RWPE2 (cell line): ENCODE measurements at regions not wholly inside any gene's neighbourhood (a gene's known extent, or its start where the extent isn't known, plus 50 kb on each side); places are given as distances from the start of the nearest gene placed in this dataset.
"Not testable (repeated sequence)": the region's sequence is repeated elsewhere in the genome, so short reads cannot be mapped to it uniquely, and the experiment has no call there.

Source experiments
- ATAC-seq: fragments of 200-7000 bp; cut with Tn5 transposase; 3 replicates; pipeline ENCODE4 v1.9.1; 2021; ENCODE audit warnings: low read depth
- DNase-seq: peaks from one replicate; pipeline ENCODE4 v3.0.0-alpha.2; 2020; ENCODE audit warnings: low spot score
- H3K27ac ChIP-seq: fragments of 450-650 bp; 2 replicates; pipeline ENCODE4 v1.5.1; 2017; ENCODE audit warnings: mild to moderate bottlenecking; ENCODE audit not compliant: poor library complexity, severe bottlenecking
- H3K27me3 ChIP-seq: fragments of 250-450 bp; sonication (Bioruptor Pico); 2 replicates; pipeline ENCODE4 v1.5.1; 2021; ENCODE audit warnings: mild to moderate bottlenecking, moderate library complexity; ENCODE audit not compliant: insufficient read depth, poor library complexity, severe bottlenecking
- H3K36me3 ChIP-seq: fragments of 250-450 bp; sonication (Bioruptor Pico); 2 replicates; pipeline ENCODE4 v1.5.1; 2020; ENCODE audit warnings: low read depth, mild to moderate bottlenecking, moderate library complexity
- H3K4me1 ChIP-seq: fragments of 250-450 bp; sonication (Bioruptor Pico); 2 replicates; pipeline ENCODE4 v1.5.1; 2021; ENCODE audit warnings: mild to moderate bottlenecking, moderate library complexity; ENCODE audit not compliant: insufficient read depth, poor library complexity, severe bottlenecking
- H3K4me3 ChIP-seq: fragments of 250-450 bp; sonication (Bioruptor Pico); 2 replicates; pipeline ENCODE4 v1.5.1; 2021; ENCODE audit warnings: mild to moderate bottlenecking, moderate library complexity; ENCODE audit not compliant: severe bottlenecking
- H3K9me3 ChIP-seq: fragments of 250-450 bp; sonication (Bioruptor Pico); 2 replicates; pipeline ENCODE4 v1.5.1; 2021; ENCODE audit warnings: mild to moderate bottlenecking, moderate library complexity; ENCODE audit not compliant: severe bottlenecking
- CTCF ChIP-seq: fragments of 450-650 bp; IDR thresholded peaks from one replicate; pipeline ENCODE4 v1.5.1; 2017; ENCODE audit warnings: mild to moderate bottlenecking, moderate library complexity; ENCODE audit not compliant: poor library complexity, severe bottlenecking

- no peak for TF ChIP-seq CTCF
- Histone ChIP-seq H3K4me1 (no peaks in the 10 kb centered on the region), H3K4me3 (no peak overlapping the region), H3K27ac (no peak overlapping the region), H3K9me3 (no peaks in the 10 kb centered on the region), H3K27me3 (no peaks in the 10 kb centered on the region), H3K36me3 (no peaks in the 10 kb centered on the region)
- no peak for DNase-seq
- no peak for ATAC-seq
Measured at GRCh38 chrX:130467936-130468335, 66.1 kb downstream of the RBMX2 start.

GRCh38 chrX:130468395-130468923 is 66.7 kb downstream of the RBMX2 start:
- Histone ChIP-seq H3K36me3 (no peaks in the 10 kb centered on the region), H3K4me1 (no peaks in the 10 kb centered on the region), H3K27me3 (no peaks in the 10 kb centered on the region), H3K4me3 (no peak overlapping the region), H3K27ac (no peak overlapping the region), H3K9me3 (no peaks in the 10 kb centered on the region)
- no peak for DNase-seq
- ATAC-seq = no peak
- no peak for TF ChIP-seq CTCF

- H3K4me3 ChIP-seq = no peak overlapping the region
- H3K36me3 ChIP-seq = no peaks in the 10 kb centered on the region
- H3K4me1 ChIP-seq = no peaks in the 10 kb centered on the region
- H3K9me3 ChIP-seq = no peaks in the 10 kb centered on the region
- ATAC-seq (no peak), DNase-seq (no peak)
- H3K27ac ChIP-seq = no peak overlapping the region
- no peak for TF ChIP-seq CTCF
- H3K27me3 ChIP-seq = no peaks in the 10 kb centered on the region
Measured at GRCh38 chrX:130482871-130483270, 81.1 kb downstream of the RBMX2 start.

GRCh38 chrX:130485870-130486269 is 84.1 kb downstream of the RBMX2 start:
- Histone ChIP-seq H3K36me3 (no peaks in the 10 kb centered on the region), H3K27me3 (no peaks in the 10 kb centered on the region), H3K4me3 (no peak overlapping the region), H3K27ac (no peak overlapping the region), H3K4me1 (no peaks in the 10 kb centered on the region), H3K9me3 (no peaks in the 10 kb centered on the region)
- ATAC-seq = no peak
- no peak for TF ChIP-seq CTCF
- no peak for DNase-seq

GRCh38 chrX:130495502-130495901 is 93.7 kb downstream of the RBMX2 start:
- H3K36me3 ChIP-seq, H3K27me3 ChIP-seq, H3K27ac ChIP-seq, ATAC-seq, DNase-seq, H3K9me3 ChIP-seq, H3K4me1 ChIP-seq, H3K4me3 ChIP-seq: not testable (repeated sequence)
